ENCODE measurements at regions not wholly inside any gene's neighbourhood (a gene's known extent, or its start where the extent isn't known, plus 50 kb on each side); places are given as distances from the start of the nearest gene placed in this dataset.
A peak's percentile ranks its signal among the peaks of the same experiment; 100 is the strongest.
"Not testable (repeated sequence)": the region's sequence is repeated elsewhere in the genome, so short reads cannot be mapped to it uniquely, and the experiment has no call there.

GRCh38 chr5:102154791-102155605, 141.1 kb downstream of the SLCO4C1 start:
- not testable (repeated sequence) for H3K4me3 ChIP-seq (ENCODE audit: low read length)
- DNase-seq (ENCODE audit: low read depth): peak; percentile 6

GRCh38 chr5:102154291-102154690, 141.8 kb downstream of the SLCO4C1 start:
- TF ChIP-seq CTCF (IDR thresholded peaks at IDR 0.05; ENCODE audit: insufficient read depth, low read depth, low read length, missing control alignments): no peak
- no peak for DNase-seq (ENCODE audit: low read depth)
- H3K4me3 ChIP-seq (ENCODE audit: low read length): no peak overlapping the region

DNA sequence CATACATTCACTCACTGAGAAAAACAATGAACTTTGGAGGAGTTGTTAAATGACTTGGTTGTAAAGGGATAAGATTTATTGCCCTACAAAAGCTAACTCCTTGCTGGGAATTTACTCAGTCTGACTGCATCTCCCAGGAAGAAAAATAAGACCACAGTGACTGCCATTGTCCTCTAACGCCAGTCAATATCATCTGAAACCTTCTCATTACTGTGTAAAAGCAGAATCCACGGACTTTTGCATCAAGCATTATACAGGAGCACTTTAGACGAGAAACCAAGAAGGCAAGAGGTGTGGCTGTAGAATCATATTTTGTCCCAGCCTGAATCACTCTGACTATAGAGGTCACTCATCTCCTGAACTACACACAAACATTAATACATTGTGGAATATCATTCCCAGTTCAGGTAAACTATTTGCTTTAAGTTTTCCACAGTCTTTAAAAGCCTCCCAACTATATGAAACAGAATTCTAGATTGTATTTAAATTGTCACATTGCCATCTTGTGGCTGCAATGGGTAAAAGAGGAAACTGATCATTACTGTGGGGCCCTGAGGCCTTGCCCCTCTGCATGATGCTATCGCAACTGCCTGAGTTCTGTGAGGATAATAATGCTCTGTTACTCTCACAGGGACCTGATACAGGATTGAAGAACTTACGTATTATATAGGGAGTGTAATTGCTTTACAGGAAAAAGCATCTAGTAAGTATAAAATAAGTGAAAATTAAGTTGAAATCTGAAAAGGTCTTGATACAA, 142.9 kb downstream of the SLCO4C1 start:
- TF ChIP-seq CTCF (IDR thresholded peaks at IDR 0.05; ENCODE audit: insufficient read depth, low read depth, low read length, missing control alignments): peak; percentile 49
- DNase-seq (ENCODE audit: low read depth): peak; percentile 42
- H3K4me3 ChIP-seq (ENCODE audit: low read length): no peak overlapping the region

- no peak for TF ChIP-seq CTCF (IDR thresholded peaks at IDR 0.05; ENCODE audit: insufficient read depth, low read depth, low read length, missing control alignments)
- H3K4me3 ChIP-seq (ENCODE audit: low read length): no peak overlapping the region
- DNase-seq (ENCODE audit: low read depth): no peak
Measured at GRCh38 chr5:102139029-102139428, 157.1 kb downstream of the SLCO4C1 start.

GRCh38 chr5:102138243-102138653, 157.8 kb downstream of the SLCO4C1 start:
- DNase-seq (ENCODE audit: low read depth): no peak

GRCh38 chr5:102130890-102131289, 165.2 kb downstream of the SLCO4C1 start:
- TF ChIP-seq CTCF (IDR thresholded peaks at IDR 0.05; ENCODE audit: insufficient read depth, low read depth, low read length, missing control alignments): no peak
- no peak overlapping the region for H3K4me3 ChIP-seq (ENCODE audit: low read length)
- DNase-seq (ENCODE audit: low read depth): no peak

More at GRCh38 chr5:102138243-102138653, 157.8 kb downstream of the SLCO4C1 start:
- TF ChIP-seq CTCF (IDR thresholded peaks at IDR 0.05; ENCODE audit: insufficient read depth, low read depth, low read length, missing control alignments): no peak
- no peak overlapping the region for H3K4me3 ChIP-seq (ENCODE audit: low read length)

DNA sequence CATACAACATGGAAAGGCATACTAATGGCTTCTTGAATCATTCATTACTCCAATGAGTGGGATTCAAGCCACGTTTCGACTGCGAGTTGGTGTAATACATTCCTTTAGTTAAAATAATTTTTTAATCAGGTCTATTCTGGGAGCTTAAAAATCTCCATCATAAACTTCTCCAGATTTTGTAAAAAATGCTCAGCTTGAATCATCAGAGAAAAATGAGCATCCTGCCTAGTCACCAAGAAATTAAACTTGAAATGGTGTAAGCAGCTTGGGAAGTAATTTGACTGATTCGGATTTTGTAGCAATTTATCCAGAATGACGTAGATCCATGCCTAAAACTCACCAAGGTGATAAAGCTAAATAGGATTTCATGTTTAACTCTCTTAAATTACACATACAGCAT, 165.7 kb downstream of the SLCO4C1 start:
- TF ChIP-seq CTCF (IDR thresholded peaks at IDR 0.05; ENCODE audit: insufficient read depth, low read depth, low read length, missing control alignments): no peak
- no peak overlapping the region for H3K4me3 ChIP-seq (ENCODE audit: low read length)
- no peak for DNase-seq (ENCODE audit: low read depth)
